Calu3 (cell line): ENCODE measurements at regions not wholly inside any gene's neighbourhood (a gene's known extent, or its start where the extent isn't known, plus 50 kb on each side); places are given as distances from the start of the nearest gene placed in this dataset.

Source experiments
- BruUV-seq: library from RNA; stranded (reverse); fragments of 400-500 nt; replicated peaks from 2 replicates; lab custom pipeline; 2021; lab: Mats Ljungman, UMichigan
- CTCF ChIA-PET: fragments of 300-600 bp; sonication (Branson Sonifier 250); formaldehyde crosslinking; loops from one replicate; lab custom pipeline; 2022; ENCODE audit warnings: antibody characterized with exemption; lab: Charles Lee
- DNase-seq: peaks from one replicate; pipeline ENCODE4 v3.0.0; 2022
- H3K27ac Mint-ChIP-seq: one replicate; pipeline ENCODE4 v1.8.0; 2022; ENCODE audit warnings: mixed read lengths; ENCODE audit not compliant: unreplicated experiment
- H3K27me3 Mint-ChIP-seq: one replicate; pipeline ENCODE4 v1.8.0; 2022; ENCODE audit warnings: mixed read lengths; ENCODE audit not compliant: unreplicated experiment
- H3K36me3 Mint-ChIP-seq: one replicate; pipeline ENCODE4 v1.8.0; 2022; ENCODE audit warnings: mild to moderate bottlenecking, moderate library complexity, mixed read lengths; ENCODE audit not compliant: insufficient read depth, unreplicated experiment
- H3K4me1 Mint-ChIP-seq: one replicate; pipeline ENCODE4 v1.8.0; 2022; ENCODE audit warnings: mild to moderate bottlenecking, low read depth, mixed read lengths; ENCODE audit not compliant: unreplicated experiment
- H3K4me3 Mint-ChIP-seq: one replicate; pipeline ENCODE4 v1.8.0; 2022; ENCODE audit warnings: mild to moderate bottlenecking, low read depth, moderate library complexity, mixed read lengths; ENCODE audit not compliant: unreplicated experiment
- H3K9me3 Mint-ChIP-seq: one replicate; pipeline ENCODE4 v1.8.0; 2022; ENCODE audit warnings: low read depth, mixed read lengths; ENCODE audit not compliant: unreplicated experiment
- intact Hi-C: fragments of 100-400 bp; cut with micrococcal nuclease; formaldehyde crosslinking; loops from one replicate; pipeline ENCODE4 v1.10.0; 2022; ENCODE audit not compliant: unreplicated experiment
- TF ChIP-seq, protein P1 (sequence below): fragments of 200-600 bp; IDR thresholded peaks from one replicate; pipeline ENCODE4 v1.8.0; 2022; ENCODE audit warnings: antibody characterized with exemption; ENCODE audit not compliant: unreplicated experiment

DNA sequence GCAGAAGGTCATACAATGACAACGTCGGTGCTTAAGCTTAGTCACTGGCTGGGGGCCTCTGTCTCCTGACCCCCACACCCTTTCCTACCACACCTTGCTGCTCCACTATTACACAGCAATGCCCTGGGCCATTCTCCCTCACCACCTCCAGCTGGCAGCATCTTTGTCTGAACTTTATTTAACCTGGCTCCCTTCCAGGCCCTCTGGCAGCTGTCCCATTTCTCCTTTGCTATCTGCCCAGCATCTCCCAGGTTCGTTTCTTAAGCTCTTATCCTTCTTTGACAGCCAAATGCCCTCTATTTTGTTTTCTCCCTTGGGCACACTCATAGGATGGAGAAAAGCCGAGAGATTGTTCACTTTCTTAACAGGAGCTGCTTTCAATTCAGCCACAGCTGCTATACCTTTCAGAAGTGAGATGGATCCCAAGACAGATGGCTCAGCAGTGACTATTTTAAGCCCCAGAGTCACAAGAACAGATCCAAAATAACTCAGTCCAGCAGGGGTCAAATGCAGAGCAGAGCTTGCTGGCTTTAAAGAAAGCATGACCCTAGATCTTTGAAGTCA, 1277.1 kb upstream of the AUTS2 start:
- DNase-seq, result no peak
- intact Hi-C loops, result no loop called here
- Mint-ChIP-seq H3K36me3 (no peaks in the 10 kb centered on the region), H3K4me1 (no peaks in the 10 kb centered on the region), H3K27ac (no peak overlapping the region), H3K27me3 (no peaks in the 10 kb centered on the region), H3K9me3 (peaks cover 3% of the 10 kb centered on the region), H3K4me3 (no peak overlapping the region)
- TF ChIP-seq, protein P1, sequence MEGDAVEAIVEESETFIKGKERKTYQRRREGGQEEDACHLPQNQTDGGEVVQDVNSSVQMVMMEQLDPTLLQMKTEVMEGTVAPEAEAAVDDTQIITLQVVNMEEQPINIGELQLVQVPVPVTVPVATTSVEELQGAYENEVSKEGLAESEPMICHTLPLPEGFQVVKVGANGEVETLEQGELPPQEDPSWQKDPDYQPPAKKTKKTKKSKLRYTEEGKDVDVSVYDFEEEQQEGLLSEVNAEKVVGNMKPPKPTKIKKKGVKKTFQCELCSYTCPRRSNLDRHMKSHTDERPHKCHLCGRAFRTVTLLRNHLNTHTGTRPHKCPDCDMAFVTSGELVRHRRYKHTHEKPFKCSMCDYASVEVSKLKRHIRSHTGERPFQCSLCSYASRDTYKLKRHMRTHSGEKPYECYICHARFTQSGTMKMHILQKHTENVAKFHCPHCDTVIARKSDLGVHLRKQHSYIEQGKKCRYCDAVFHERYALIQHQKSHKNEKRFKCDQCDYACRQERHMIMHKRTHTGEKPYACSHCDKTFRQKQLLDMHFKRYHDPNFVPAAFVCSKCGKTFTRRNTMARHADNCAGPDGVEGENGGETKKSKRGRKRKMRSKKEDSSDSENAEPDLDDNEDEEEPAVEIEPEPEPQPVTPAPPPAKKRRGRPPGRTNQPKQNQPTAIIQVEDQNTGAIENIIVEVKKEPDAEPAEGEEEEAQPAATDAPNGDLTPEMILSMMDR, result no peak
- CTCF ChIA-PET, result no interaction called here
- BruUV-seq, result no TSS peak

DNA sequence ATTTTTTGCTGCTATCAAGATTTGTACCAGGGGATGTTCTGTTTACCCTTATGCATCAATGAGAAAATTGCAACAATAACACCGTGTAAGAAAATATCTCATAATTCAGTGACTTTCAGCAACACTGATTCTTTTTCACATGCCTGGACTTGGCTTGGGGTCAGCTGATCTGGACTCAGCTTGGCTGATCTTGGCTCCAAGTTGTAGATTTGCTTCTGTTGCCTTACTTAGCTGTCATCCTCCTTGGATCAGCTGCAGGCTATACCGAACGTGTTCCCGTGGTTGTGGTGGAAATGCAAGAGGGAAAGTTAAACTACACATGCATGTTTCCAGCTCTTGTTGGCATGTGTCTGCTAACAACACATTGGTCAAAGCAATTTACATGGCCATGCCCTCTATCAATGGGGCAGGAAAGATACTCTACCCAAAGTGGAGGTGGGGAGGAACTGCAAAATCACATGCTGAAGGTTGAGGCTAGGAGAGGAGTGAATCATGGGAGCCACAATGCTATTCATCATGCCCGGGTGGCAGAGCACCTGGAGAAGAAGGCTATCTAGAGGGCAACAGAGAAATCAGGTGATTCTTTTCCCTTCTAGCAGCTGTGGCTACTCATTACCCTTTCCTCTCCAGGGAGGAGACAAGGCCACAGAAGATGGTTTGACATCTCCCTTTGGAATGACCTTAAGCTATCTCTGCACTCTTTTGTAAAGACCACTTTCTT, 1276.3 kb upstream of the AUTS2 start:
- H3K36me3 Mint-ChIP-seq, result no peaks in the 10 kb centered on the region
- BruUV-seq, result no TSS peak
- H3K9me3 Mint-ChIP-seq, result peaks cover 7% of the 10 kb centered on the region
- no peak overlapping the region for H3K27ac Mint-ChIP-seq
- TF ChIP-seq, protein P1, result no peak
- CTCF ChIA-PET, result no interaction called here
- no peaks in the 10 kb centered on the region for H3K27me3 Mint-ChIP-seq
- no peaks in the 10 kb centered on the region for H3K4me1 Mint-ChIP-seq
- H3K4me3 Mint-ChIP-seq, result no peak overlapping the region
- intact Hi-C loops, result no loop called here
- DNase-seq, result no peak

DNA sequence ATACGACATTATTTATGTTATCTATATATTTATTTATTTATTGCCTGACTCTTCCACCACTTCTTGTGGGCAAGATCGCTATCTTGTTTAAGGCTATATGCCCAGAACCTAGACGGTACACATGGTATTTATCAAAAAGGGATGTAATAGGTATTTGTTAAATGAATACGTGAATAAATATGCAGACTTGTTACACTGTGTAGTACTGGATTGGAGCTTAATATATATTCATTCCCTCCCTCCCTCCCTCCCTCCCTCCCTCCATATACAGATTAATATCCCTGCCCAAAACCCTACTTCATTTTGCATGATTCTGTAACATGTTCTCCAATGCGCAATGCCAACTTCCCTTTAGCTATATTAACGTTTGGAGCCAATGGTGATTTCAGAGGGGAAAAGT, 1273.7 kb upstream of the AUTS2 start:
- H3K4me3 Mint-ChIP-seq, result no peak overlapping the region
- peaks cover 12% of the 10 kb centered on the region for H3K9me3 Mint-ChIP-seq
- DNase-seq, result no peak
- TF ChIP-seq, protein P1, result no peak
- H3K36me3 Mint-ChIP-seq, result no peaks in the 10 kb centered on the region
- no peaks in the 10 kb centered on the region for H3K27me3 Mint-ChIP-seq
- H3K27ac Mint-ChIP-seq, result no peak overlapping the region
- no TSS peak for BruUV-seq
- intact Hi-C loops, result no loop called here
- no peaks in the 10 kb centered on the region for H3K4me1 Mint-ChIP-seq
- CTCF ChIA-PET, result no interaction called here

DNA sequence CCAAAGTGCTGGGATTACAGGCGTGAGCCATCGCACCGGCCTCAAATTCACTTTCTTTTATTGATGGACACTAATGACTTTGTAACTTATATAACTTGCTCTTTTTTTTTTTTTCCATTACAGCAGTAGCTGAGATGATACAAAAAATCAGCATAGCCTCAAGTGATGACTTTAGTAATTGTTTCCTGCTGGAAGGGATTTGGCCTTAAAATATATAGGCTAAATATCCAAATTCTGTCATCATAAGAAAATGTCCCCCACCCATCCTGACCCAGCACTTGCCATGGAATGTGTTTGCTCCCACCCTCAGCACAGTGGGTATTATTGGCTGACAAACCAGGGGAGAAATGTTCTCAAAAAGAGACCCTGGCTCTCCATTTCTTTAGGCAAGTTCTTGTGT, 1264.1 kb upstream of the AUTS2 start:
- H3K4me1 Mint-ChIP-seq, result no peaks in the 10 kb centered on the region
- BruUV-seq, result no TSS peak
- no peak overlapping the region for H3K27ac Mint-ChIP-seq

More for the DNA sequence above, 1264.1 kb upstream of the AUTS2 start:
- DNase-seq, result no peak
- Mint-ChIP-seq H3K9me3 (peaks cover 7% of the 10 kb centered on the region), H3K36me3 (no peaks in the 10 kb centered on the region), H3K27me3 (no peaks in the 10 kb centered on the region), H3K4me3 (no peak overlapping the region)
- CTCF ChIA-PET, result no interaction called here
- intact Hi-C loops, result no loop called here
- TF ChIP-seq, protein P1, result no peak
